Parathyroid adenoma (tissue), 2 donors: ENCODE measurements at regions not wholly inside any gene's neighbourhood (a gene's known extent, or its start where the extent isn't known, plus 50 kb on each side); places are given as distances from the start of the nearest gene placed in this dataset.

ENCODE experiments used
- H2AFZ ChIP-seq: fragments of 300-600 bp; sonication (generic); one replicate; pipeline ENCODE4 v1.7.0; 2017; ENCODE audit warnings: antibody characterized with exemption, mild to moderate bottlenecking
- H3K27ac ChIP-seq: fragments of 300-600 bp; sonication (generic); one replicate; pipeline ENCODE4 v1.7.0; 2017
- H3K27me3 ChIP-seq: fragments of 300-600 bp; sonication (generic); one replicate; pipeline ENCODE4 v1.7.0; 2017; ENCODE audit warnings: low read length; ENCODE audit not compliant: control insufficient read depth, insufficient read depth
- H3K36me3 ChIP-seq: fragments of 300-600 bp; sonication (generic); one replicate; pipeline ENCODE4 v1.7.0; 2017; ENCODE audit warnings: low read length; ENCODE audit not compliant: control insufficient read depth, insufficient read depth
- H3K4me1 ChIP-seq: fragments of 300-600 bp; sonication (generic); one replicate; pipeline ENCODE4 v1.7.0; 2017; ENCODE audit warnings: control low read depth
- H3K4me2 ChIP-seq: fragments of 300-600 bp; sonication (generic); one replicate; pipeline ENCODE4 v1.7.0; 2017; ENCODE audit warnings: low read length
- H3K4me3 ChIP-seq: fragments of 300-600 bp; sonication (generic); one replicate; pipeline ENCODE4 v1.7.0; 2017; ENCODE audit warnings: low read depth, low read length
- H3K79me2 ChIP-seq: fragments of 300-600 bp; sonication (generic); one replicate; pipeline ENCODE4 v1.7.0; 2017; ENCODE audit warnings: control low read depth
- H3K9ac ChIP-seq: fragments of 300-600 bp; sonication (generic); one replicate; pipeline ENCODE4 v1.7.0; 2017; ENCODE audit warnings: mild to moderate bottlenecking
- H3K9me3 ChIP-seq: fragments of 300-600 bp; sonication (generic); one replicate; pipeline ENCODE4 v1.7.0; 2017; ENCODE audit warnings: low read length; ENCODE audit not compliant: control insufficient read depth
- CTCF ChIP-seq: fragments of 300-600 bp; sonication (generic); IDR thresholded peaks from one replicate; pipeline ENCODE4 v1.7.0; 2017; ENCODE audit warnings: antibody characterized with exemption, mild to moderate bottlenecking
- donor health status: primary hyperparathyroidism.

- H3K9ac ChIP-seq = no peak overlapping the region
- H3K4me1 ChIP-seq = no peaks in the 10 kb centered on the region
- H3K27ac ChIP-seq = no peak overlapping the region
- no peak for TF ChIP-seq CTCF
- H3K4me2 ChIP-seq = no peak overlapping the region
- H3K4me3 ChIP-seq = no peak overlapping the region
- H2AFZ ChIP-seq = no peak overlapping the region
- no peaks in the 10 kb centered on the region for H3K79me2 ChIP-seq
- no peaks in the 10 kb centered on the region for H3K36me3 ChIP-seq
- no peaks in the 10 kb centered on the region for H3K9me3 ChIP-seq
- H3K27me3 ChIP-seq = no peaks in the 10 kb centered on the region
Measured at GRCh38 chr3:107921038-107921437, 169.8 kb downstream of the CD47 start.

GRCh38 chr3:107920538-107920937 lies 170.3 kb downstream of the CD47 start:
- Histone ChIP-seq H2AFZ (no peak overlapping the region), H3K36me3 (no peaks in the 10 kb centered on the region), H3K27ac (no peak overlapping the region), H3K27me3 (no peaks in the 10 kb centered on the region), H3K9ac (no peak overlapping the region), H3K4me3 (no peak overlapping the region), H3K9me3 (no peaks in the 10 kb centered on the region), H3K79me2 (no peaks in the 10 kb centered on the region), H3K4me1 (no peaks in the 10 kb centered on the region), H3K4me2 (no peak overlapping the region)
- TF ChIP-seq CTCF = no peak

- Histone ChIP-seq H3K4me2 (no peak overlapping the region), H3K9ac (no peak overlapping the region), H3K4me1 (no peaks in the 10 kb centered on the region), H3K27me3 (no peaks in the 10 kb centered on the region), H3K79me2 (no peaks in the 10 kb centered on the region), H3K9me3 (no peaks in the 10 kb centered on the region), H3K4me3 (no peak overlapping the region), H2AFZ (no peak overlapping the region), H3K27ac (no peak overlapping the region), H3K36me3 (no peaks in the 10 kb centered on the region)
- TF ChIP-seq CTCF = no peak
Measured at GRCh38 chr3:107919239-107919638, 171.6 kb downstream of the CD47 start.

GRCh38 chr3:107916171-107916570 lies 174.7 kb downstream of the CD47 start:
- no peaks in the 10 kb centered on the region for H3K36me3 ChIP-seq
- no peaks in the 10 kb centered on the region for H3K4me1 ChIP-seq
- H3K4me3 ChIP-seq = no peak overlapping the region
- no peaks in the 10 kb centered on the region for H3K79me2 ChIP-seq
- H3K27ac ChIP-seq = no peak overlapping the region
- no peak for TF ChIP-seq CTCF
- no peak overlapping the region for H2AFZ ChIP-seq
- H3K9ac ChIP-seq = no peak overlapping the region
- H3K4me2 ChIP-seq = no peak overlapping the region
- no peaks in the 10 kb centered on the region for H3K9me3 ChIP-seq
- H3K27me3 ChIP-seq = no peaks in the 10 kb centered on the region

GRCh38 chr3:107915706-107916105 lies 175.1 kb downstream of the CD47 start:
- TF ChIP-seq CTCF = no peak
- no peaks in the 10 kb centered on the region for H3K79me2 ChIP-seq

More at GRCh38 chr3:107915706-107916105, 175.1 kb downstream of the CD47 start:
- H3K27ac ChIP-seq = no peak overlapping the region
- H3K4me1 ChIP-seq = no peaks in the 10 kb centered on the region
- no peaks in the 10 kb centered on the region for H3K36me3 ChIP-seq
- H3K27me3 ChIP-seq = no peaks in the 10 kb centered on the region
- no peaks in the 10 kb centered on the region for H3K9me3 ChIP-seq
- H2AFZ ChIP-seq = no peak overlapping the region
- H3K4me3 ChIP-seq = no peak overlapping the region
- H3K4me2 ChIP-seq = no peak overlapping the region
- H3K9ac ChIP-seq = no peak overlapping the region
